Right atrium auricular region (tissue), 2 donors: ENCODE measurements at regions not wholly inside any gene's neighbourhood (a gene's known extent, or its start where the extent isn't known, plus 50 kb on each side); places are given as distances from the start of the nearest gene placed in this dataset.

Source experiments
- DNase-seq: peaks from one replicate; pipeline ENCODE4 v3.0.0-alpha.2; 2019; ENCODE audit warnings: low spot score
- H3K27ac ChIP-seq, 2 donors: fragments of 200-600 bp; sonication (generic); 1 replicate in 1 of 2; 2 replicates in 1 of 2; pipeline ENCODE4 v1.5.1; 2016 to 2019
- H3K27me3 ChIP-seq, 2 donors: fragments of 200-600 bp; sonication (generic); one replicate each; pipeline versions ENCODE4 v1.5.1 to v1.6.0; 2017 to 2019
- H3K36me3 ChIP-seq: fragments of 200-600 bp; sonication (generic); one replicate; pipeline ENCODE4 v1.5.1; 2016
- H3K4me1 ChIP-seq, 2 donors: fragments of 200-600 bp; sonication (generic); one replicate each; pipeline versions ENCODE4 v1.5.1 to v1.6.0; 2017 to 2019
- H3K4me3 ChIP-seq, 2 donors: fragments of 200-600 bp; sonication (generic); 1 replicate in 1 of 2; 2 replicates in 1 of 2; pipeline ENCODE4 v1.5.1; 2017 to 2019; ENCODE audit warnings: mild to moderate bottlenecking in 1 of 2, moderate library complexity in 1 of 2
- H3K9me3 ChIP-seq, 2 donors: fragments of 200-600 bp; sonication (generic); one replicate each; pipeline ENCODE4 v1.5.1; 2019
- CTCF ChIP-seq, 2 donors: fragments of 200-600 bp; sonication (generic); IDR thresholded peaks; one replicate each; pipeline ENCODE4 v1.5.1; 2019; ENCODE audit warnings: antibody characterized with exemption in 2 of 2

- no peak for TF ChIP-seq CTCF (IDR thresholded peaks at IDR 0.05)
- no peak for DNase-seq
- Histone ChIP-seq H3K9me3 (no peaks in the 10 kb centered on the region), H3K27ac (no peak overlapping the region), H3K4me3 (no peak overlapping the region), H3K27me3 (no peaks in the 10 kb centered on the region), H3K4me1 (no peaks in the 10 kb centered on the region), H3K36me3 (no peaks in the 10 kb centered on the region)
Observed at GRCh38 chr21:23881783-23882182, 1725.5 kb downstream of the MRPL39 start.

GRCh38 chr21:23876925-23877558, 1730.2 kb downstream of the MRPL39 start:
- no peak for TF ChIP-seq CTCF (IDR thresholded peaks at IDR 0.05)
- Histone ChIP-seq H3K27me3 (no peaks in the 10 kb centered on the region), H3K9me3 (no peaks in the 10 kb centered on the region), H3K27ac (no peak overlapping the region), H3K4me3 (no peak overlapping the region), H3K4me1 (no peaks in the 10 kb centered on the region), H3K36me3 (no peaks in the 10 kb centered on the region)
- no peak for DNase-seq

- Histone ChIP-seq H3K27ac (no peak overlapping the region), H3K4me3 (no peak overlapping the region), H3K9me3 (no peaks in the 10 kb centered on the region), H3K27me3 (no peaks in the 10 kb centered on the region), H3K36me3 (no peaks in the 10 kb centered on the region), H3K4me1 (no peaks in the 10 kb centered on the region)
- DNase-seq = no peak
- TF ChIP-seq CTCF (IDR thresholded peaks at IDR 0.05) = no peak
Observed at GRCh38 chr21:23874271-23874670, 1733.0 kb downstream of the MRPL39 start.

GRCh38 chr21:23861911-23862504, 1745.3 kb downstream of the MRPL39 start:
- Histone ChIP-seq H3K27me3 (no peaks in the 10 kb centered on the region), H3K4me3 (no peak overlapping the region), H3K36me3 (no peaks in the 10 kb centered on the region), H3K4me1 (no peaks in the 10 kb centered on the region), H3K9me3 (no peaks in the 10 kb centered on the region), H3K27ac (no peak overlapping the region)
- DNase-seq = no peak
- no peak for TF ChIP-seq CTCF (IDR thresholded peaks at IDR 0.05)

- TF ChIP-seq CTCF (IDR thresholded peaks at IDR 0.05) = no peak
- no peaks in the 10 kb centered on the region for H3K27me3 ChIP-seq
Observed at GRCh38 chr21:23858878-23859277, 1748.4 kb downstream of the MRPL39 start.

More at GRCh38 chr21:23858878-23859277, 1748.4 kb downstream of the MRPL39 start:
- Histone ChIP-seq H3K4me3 (no peak overlapping the region), H3K9me3 (no peaks in the 10 kb centered on the region), H3K36me3 (no peaks in the 10 kb centered on the region), H3K4me1 (no peaks in the 10 kb centered on the region), H3K27ac (no peak overlapping the region)
- DNase-seq = no peak
